Neural crest cell (in vitro differentiated cells): ENCODE measurements at regions not wholly inside any gene's neighbourhood (a gene's known extent, or its start where the extent isn't known, plus 50 kb on each side); places are given as distances from the start of the nearest gene placed in this dataset.

Experiments used
- DNase-seq: peaks from one replicate; pipeline ENCODE4 v3.0.0; 2021; ENCODE audit warnings: low read depth, mixed read lengths, low spot score
- H3K27ac Mint-ChIP-seq: one replicate; pipeline ENCODE4 v1.8.0; 2021; ENCODE audit warnings: mild to moderate bottlenecking, mixed read lengths; ENCODE audit not compliant: unreplicated experiment
- H3K27me3 Mint-ChIP-seq: 2 replicates; pipeline ENCODE4 v1.8.0; 2021; ENCODE audit warnings: low read depth, mild to moderate bottlenecking, mixed read lengths
- H3K36me3 Mint-ChIP-seq: 2 replicates; pipeline ENCODE4 v1.8.0; 2021; ENCODE audit warnings: low read depth, mild to moderate bottlenecking, mixed read lengths
- H3K4me1 Mint-ChIP-seq: 2 replicates; pipeline ENCODE4 v1.8.0; 2021; ENCODE audit warnings: mixed read lengths
- H3K4me3 Mint-ChIP-seq: one replicate; pipeline ENCODE4 v1.8.0; 2021; ENCODE audit warnings: mild to moderate bottlenecking, mixed read lengths
- H3K9me3 Mint-ChIP-seq: 2 replicates; pipeline ENCODE4 v1.8.0; 2021; ENCODE audit warnings: mixed read lengths
- CTCF ChIP-seq: fragments of 200-600 bp; sonication (generic); conservative IDR thresholded peaks from 2 replicates; pipeline ENCODE4 v1.5.0; 2021; ENCODE audit warnings: antibody characterized with exemption, mild to moderate bottlenecking

- Mint-ChIP-seq H3K27me3 (peaks cover 3% of the 10 kb centered on the region), H3K27ac (no peak overlapping the region), H3K4me3 (no peak overlapping the region), H3K36me3 (no peaks in the 10 kb centered on the region), H3K4me1 (peaks cover 9% of the 10 kb centered on the region), H3K9me3 (no peaks in the 10 kb centered on the region)
- TF ChIP-seq CTCF, result no peak
- DNase-seq, result no peak
Measured at GRCh38 chr12:69069479-69069878, 136.5 kb upstream of the CPM start.

GRCh38 chr12:69070319-69071090, 137.5 kb upstream of the CPM start:
- H3K36me3 Mint-ChIP-seq, result no peaks in the 10 kb centered on the region
- peak; percentile 92 for TF ChIP-seq CTCF
- DNase-seq, result peak; percentile 63
- no peak overlapping the region for H3K27ac Mint-ChIP-seq
- peaks cover 9% of the 10 kb centered on the region for H3K4me1 Mint-ChIP-seq
- H3K9me3 Mint-ChIP-seq, result no peaks in the 10 kb centered on the region
- no peak overlapping the region for H3K4me3 Mint-ChIP-seq
- peaks cover 3% of the 10 kb centered on the region for H3K27me3 Mint-ChIP-seq

GRCh38 chr12:69071091-69071370, 138.1 kb upstream of the CPM start:
- Mint-ChIP-seq H3K27me3 (peaks cover 3% of the 10 kb centered on the region), H3K4me1 (peaks cover 9% of the 10 kb centered on the region), H3K36me3 (no peaks in the 10 kb centered on the region), H3K9me3 (no peaks in the 10 kb centered on the region), H3K4me3 (no peak overlapping the region), H3K27ac (peak overlapping the region; percentile 13)
- TF ChIP-seq CTCF, result no peak
- no peak for DNase-seq

- no peak overlapping the region for H3K4me3 Mint-ChIP-seq
- no peak overlapping the region for H3K27ac Mint-ChIP-seq
- peaks cover 2% of the 10 kb centered on the region for H3K9me3 Mint-ChIP-seq
- no peaks in the 10 kb centered on the region for H3K36me3 Mint-ChIP-seq
- no peaks in the 10 kb centered on the region for H3K4me1 Mint-ChIP-seq
- peaks cover 3% of the 10 kb centered on the region for H3K27me3 Mint-ChIP-seq
- DNase-seq, result no peak
- no peak for TF ChIP-seq CTCF
Measured at GRCh38 chr12:69073035-69073434, 140.1 kb upstream of the CPM start.

- Mint-ChIP-seq H3K9me3 (peaks cover 2% of the 10 kb centered on the region), H3K4me1 (no peaks in the 10 kb centered on the region), H3K36me3 (no peaks in the 10 kb centered on the region), H3K27ac (no peak overlapping the region), H3K27me3 (peaks cover 3% of the 10 kb centered on the region), H3K4me3 (no peak overlapping the region)
- TF ChIP-seq CTCF, result no peak
- no peak for DNase-seq
Measured at GRCh38 chr12:69074556-69075349, 141.8 kb upstream of the CPM start.
